Pancreas (tissue), 10 donors: ENCODE measurements at regions not wholly inside any gene's neighbourhood (a gene's known extent, or its start where the extent isn't known, plus 50 kb on each side); places are given as distances from the start of the nearest gene placed in this dataset.

ENCODE experiments used
- ATAC-seq, 4 donors: fragments of 200-7000 bp; cut with Tn5 transposase; one replicate each; pipeline versions ENCODE4 v1.8.0 to v1.9.1; 2020; ENCODE audit warnings: mild to moderate bottlenecking in 4 of 4, moderate library complexity in 4 of 4
- DNase-seq, 6 donors: peaks; one replicate each; pipeline ENCODE4 v3.0.0-alpha.2; 2020
- FAIRE-seq: peaks from 2 replicates; lab custom pipeline; 2012; peaks lifted over from hg19 to GRCh38; lab: Jason Lieb, UNC
- H3K27ac ChIP-seq, 4 donors: fragments of 200-600 bp; sonication (generic); 1 replicate in 3 of 4; 2 replicates in 1 of 4; pipeline versions ENCODE4 v1.5.0 to v1.8.0; 2020
- H3K27me3 ChIP-seq, 4 donors: fragments of 200-600 bp; one replicate each; pipeline ENCODE4 v1.8.0; 2021
- H3K36me3 ChIP-seq, 3 donors: fragments of 200-600 bp; sonication (generic) in 1 of 3; one replicate each; pipeline versions ENCODE4 v1.5.0 to v1.8.0; 2020 to 2021
- H3K4me1 ChIP-seq, 3 donors: fragments of 200-600 bp; one replicate each; pipeline ENCODE4 v1.8.0; 2021
- H3K4me3 ChIP-seq, 4 donors: fragments of 200-600 bp; sonication (generic) in 2 of 4; one replicate each; pipeline versions ENCODE4 v1.5.0 to v1.8.0; 2020 to 2021
- H3K9me3 ChIP-seq, 4 donors: fragments of 200-600 bp; one replicate each; pipeline ENCODE4 v1.8.0; 2021
- WGBS, 2 donors: extraction: QIAGEN DNeasy Blood & Tissue Kit; methylation state at CpG; one replicate each; pipeline ENCODE4 v1.1.7; 2013; 5-methylcytosine and 5-hydroxymethylcytosine counted together
- intact Hi-C, 3 donors: fragments of 100-400 bp; cut with DNase I; formaldehyde crosslinking; loops; one replicate each; pipeline versions ENCODE4 v1.11.1 to v1.14.2; 2022
- TF ChIP-seq, protein P1 (sequence below), 4 donors: fragments of 200-600 bp; sonication (generic) in 3 of 4; IDR thresholded peaks; one replicate each; pipeline versions ENCODE4 v1.5.0 to v1.8.0; 2021; ENCODE audit warnings: antibody characterized with exemption in 4 of 4
- donor health status: healthy with polysubstance abuse.
- donor health status: DM: no; HTN: no; CAD: no; lungs with moderate emphysema.
- donor health status: DM: no; HTN: no; CAD: no.
- donor health status: control.
- donor health status: control.
- donor health status: Bipolar disorder and iron deficiency.
- donor health status: DM: yes; HTN: yes; CAD: no.
- donor health status: DM: no; HTN: no; CAD: no.
- donor health status: DM: no; HTN: no; CAD: no.
- donor health status: DM: yes; HTN: yes; CAD: no.

DNA sequence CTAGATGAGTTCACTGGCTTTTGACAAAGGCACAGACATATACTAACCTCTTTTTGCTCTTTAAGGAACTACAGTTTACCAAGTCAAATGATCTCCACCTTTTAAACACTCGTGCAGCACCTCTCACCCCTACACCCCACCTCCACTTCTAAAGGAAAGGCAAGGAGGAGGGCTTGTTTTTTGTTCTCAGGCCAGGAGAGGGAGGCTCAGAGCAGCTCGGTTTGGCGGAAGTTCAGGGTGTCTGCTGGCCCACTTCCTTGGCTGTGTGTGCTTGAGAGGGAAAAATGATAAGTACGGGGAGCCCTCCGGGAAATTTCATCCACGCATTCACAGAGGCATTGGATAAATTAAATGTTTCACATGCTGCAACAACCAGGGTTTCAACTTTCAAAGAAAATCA, 667.9 kb downstream of the BCL11A start:
- FAIRE-seq (no peak), ATAC-seq (peak in 3 of 4 donors; percentile 64 to 75 (median 71)), DNase-seq (peak in 4 of 6 donors; percentile 4 to 28 (median 20))
- H3K27ac ChIP-seq, result no peak overlapping the region
- H3K9me3 ChIP-seq, result no peaks in the 10 kb centered on the region
- H3K36me3 ChIP-seq, result no peaks in the 10 kb centered on the region
- H3K4me3 ChIP-seq, result no peak overlapping the region
- H3K27me3 ChIP-seq, result no peaks in the 10 kb centered on the region
- TF ChIP-seq, protein P1, sequence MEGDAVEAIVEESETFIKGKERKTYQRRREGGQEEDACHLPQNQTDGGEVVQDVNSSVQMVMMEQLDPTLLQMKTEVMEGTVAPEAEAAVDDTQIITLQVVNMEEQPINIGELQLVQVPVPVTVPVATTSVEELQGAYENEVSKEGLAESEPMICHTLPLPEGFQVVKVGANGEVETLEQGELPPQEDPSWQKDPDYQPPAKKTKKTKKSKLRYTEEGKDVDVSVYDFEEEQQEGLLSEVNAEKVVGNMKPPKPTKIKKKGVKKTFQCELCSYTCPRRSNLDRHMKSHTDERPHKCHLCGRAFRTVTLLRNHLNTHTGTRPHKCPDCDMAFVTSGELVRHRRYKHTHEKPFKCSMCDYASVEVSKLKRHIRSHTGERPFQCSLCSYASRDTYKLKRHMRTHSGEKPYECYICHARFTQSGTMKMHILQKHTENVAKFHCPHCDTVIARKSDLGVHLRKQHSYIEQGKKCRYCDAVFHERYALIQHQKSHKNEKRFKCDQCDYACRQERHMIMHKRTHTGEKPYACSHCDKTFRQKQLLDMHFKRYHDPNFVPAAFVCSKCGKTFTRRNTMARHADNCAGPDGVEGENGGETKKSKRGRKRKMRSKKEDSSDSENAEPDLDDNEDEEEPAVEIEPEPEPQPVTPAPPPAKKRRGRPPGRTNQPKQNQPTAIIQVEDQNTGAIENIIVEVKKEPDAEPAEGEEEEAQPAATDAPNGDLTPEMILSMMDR (IDR thresholded peaks at IDR 0.05), result no peak
- intact Hi-C loops, result no loop called here
- 16 to 24% methylated on average over 6 of the region's 6 CpGs for WGBS, 2 donors
- no peaks in the 10 kb centered on the region for H3K4me1 ChIP-seq

DNA sequence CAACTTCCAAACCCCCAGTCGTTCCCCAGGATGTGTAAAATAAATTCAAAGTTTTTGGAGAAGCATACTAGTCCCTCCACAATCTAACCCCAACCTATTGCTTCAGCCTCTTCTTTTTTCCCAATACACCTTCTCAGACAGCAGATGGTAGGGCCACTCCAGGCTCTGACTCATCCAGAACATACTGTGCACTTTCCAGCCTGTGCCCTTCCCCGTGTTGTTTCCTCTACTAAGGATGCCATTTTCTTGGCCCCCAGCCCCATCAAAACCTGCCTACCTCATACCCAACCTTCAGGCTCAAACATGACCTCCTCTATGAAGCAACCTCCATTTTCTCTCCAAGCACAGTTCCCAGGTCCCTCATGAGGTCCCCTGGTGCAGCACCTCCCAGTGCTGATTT, 669.3 kb downstream of the BCL11A start:
- no peak for DNase-seq
- H3K27ac ChIP-seq, result no peak overlapping the region
- 70 to 86% methylated on average over 2 of the region's 2 CpGs for WGBS, 2 donors
- no peaks in the 10 kb centered on the region for H3K27me3 ChIP-seq
- H3K9me3 ChIP-seq, result no peaks in the 10 kb centered on the region
- TF ChIP-seq, protein P1 (IDR thresholded peaks at IDR 0.05), result no peak
- intact Hi-C loops, result no loop called here
- ATAC-seq, result no peak
- H3K36me3 ChIP-seq, result no peaks in the 10 kb centered on the region
- no peak for FAIRE-seq
- H3K4me3 ChIP-seq, result no peak overlapping the region
- H3K4me1 ChIP-seq, result no peaks in the 10 kb centered on the region

DNA sequence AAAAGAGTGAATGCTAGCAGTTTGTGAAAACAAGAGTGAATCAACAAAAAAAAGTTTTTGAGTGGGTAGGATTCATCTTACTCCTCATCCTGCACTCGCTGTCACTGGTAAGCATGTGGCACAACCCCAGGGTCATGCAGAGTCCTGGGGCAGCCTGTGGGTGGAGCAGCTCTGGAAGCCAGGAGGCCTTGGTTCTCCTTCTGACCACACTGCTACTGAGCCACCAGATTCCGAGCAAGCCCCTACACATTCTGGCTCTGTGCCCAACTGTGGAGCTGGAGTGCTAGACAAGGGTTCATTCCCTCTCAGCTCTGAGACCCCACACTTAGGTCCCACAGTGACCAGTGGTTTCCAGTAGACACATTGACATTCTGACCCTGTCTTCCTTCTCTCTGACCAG, 670.6 kb downstream of the BCL11A start:
- no peaks in the 10 kb centered on the region for H3K9me3 ChIP-seq
- H3K4me3 ChIP-seq, result no peak overlapping the region
- intact Hi-C loops, result no loop called here
- DNase-seq, result peak in 1 of 6 donors; percentile 16
- H3K27ac ChIP-seq, result no peak overlapping the region
- ATAC-seq, result peak in 1 of 4 donors; percentile 23
- H3K36me3 ChIP-seq, result no peaks in the 10 kb centered on the region
- 90 to 93% methylated on average over 2 of the region's 2 CpGs for WGBS, 2 donors
- no peak for FAIRE-seq
- no peaks in the 10 kb centered on the region for H3K4me1 ChIP-seq
- TF ChIP-seq, protein P1 (IDR thresholded peaks at IDR 0.05), result no peak
- no peaks in the 10 kb centered on the region for H3K27me3 ChIP-seq

DNA sequence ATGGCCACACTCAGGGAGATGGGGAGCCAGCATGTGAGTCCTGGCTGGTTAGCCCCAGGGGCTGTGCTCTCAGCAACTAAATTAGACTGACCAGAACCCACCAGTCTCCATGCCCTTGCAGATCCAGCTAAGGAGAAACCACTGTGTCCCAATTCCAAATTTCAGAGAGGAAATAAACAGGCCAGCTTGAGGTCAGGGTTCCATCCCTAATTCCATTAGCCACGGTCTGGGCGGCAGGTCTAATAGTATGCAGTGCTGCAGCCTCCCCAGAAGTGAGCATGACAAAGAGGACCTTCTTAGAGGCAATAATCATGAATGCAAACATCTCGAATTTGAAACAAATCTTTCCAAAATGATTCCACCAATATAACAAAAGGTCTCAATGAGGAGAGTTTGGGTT, 671.2 kb downstream of the BCL11A start:
- H3K36me3 ChIP-seq, result no peaks in the 10 kb centered on the region
- no peaks in the 10 kb centered on the region for H3K4me1 ChIP-seq
- TF ChIP-seq, protein P1 (IDR thresholded peaks at IDR 0.05), result no peak
- FAIRE-seq (no peak), ATAC-seq (no peak), DNase-seq (no peak)
- intact Hi-C loops, result no loop called here
- no peak overlapping the region for H3K27ac ChIP-seq
- 79 to 81% methylated on average over 3 of the region's 3 CpGs for WGBS, 2 donors
- no peak overlapping the region for H3K4me3 ChIP-seq
- H3K27me3 ChIP-seq, result no peaks in the 10 kb centered on the region
- no peaks in the 10 kb centered on the region for H3K9me3 ChIP-seq

DNA sequence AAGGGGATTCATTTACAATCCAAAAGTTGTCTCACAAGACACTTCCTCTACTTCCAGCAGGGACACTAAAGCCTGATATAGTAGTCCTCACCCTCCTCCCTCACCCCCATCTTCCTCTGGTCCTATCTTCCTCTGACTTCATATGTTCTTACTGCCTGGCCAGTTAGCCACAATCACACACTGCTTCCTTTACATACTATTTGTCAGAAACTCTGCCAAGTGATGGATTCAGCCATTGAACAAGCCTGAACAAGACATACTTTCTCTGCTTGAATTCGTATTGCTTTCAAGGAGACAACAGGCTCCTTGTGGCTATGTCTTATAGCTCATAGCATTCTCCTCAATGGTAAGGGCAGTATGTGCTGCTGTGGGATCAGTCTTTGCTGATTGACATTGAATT, 672.2 kb downstream of the BCL11A start:
- ATAC-seq (no peak), DNase-seq (no peak), FAIRE-seq (no peak)
- H3K9me3 ChIP-seq, result no peaks in the 10 kb centered on the region
- H3K4me3 ChIP-seq, result no peak overlapping the region
- no peak overlapping the region for H3K27ac ChIP-seq
- H3K27me3 ChIP-seq, result no peaks in the 10 kb centered on the region
- WGBS, 2 donors, result 77 to 82% methylated on average over 1 of the region's 1 CpG
- TF ChIP-seq, protein P1 (IDR thresholded peaks at IDR 0.05), result no peak
- no peaks in the 10 kb centered on the region for H3K4me1 ChIP-seq
- H3K36me3 ChIP-seq, result no peaks in the 10 kb centered on the region
- intact Hi-C loops, result no loop called here
